ENCODE measurements at regions not wholly inside any gene's neighbourhood (a gene's known extent, or its start where the extent isn't known, plus 50 kb on each side); places are given as distances from the start of the nearest gene placed in this dataset.
"Not testable (repeated sequence)": the region's sequence is repeated elsewhere in the genome, so short reads cannot be mapped to it uniquely, and the experiment has no call there.

DNA sequence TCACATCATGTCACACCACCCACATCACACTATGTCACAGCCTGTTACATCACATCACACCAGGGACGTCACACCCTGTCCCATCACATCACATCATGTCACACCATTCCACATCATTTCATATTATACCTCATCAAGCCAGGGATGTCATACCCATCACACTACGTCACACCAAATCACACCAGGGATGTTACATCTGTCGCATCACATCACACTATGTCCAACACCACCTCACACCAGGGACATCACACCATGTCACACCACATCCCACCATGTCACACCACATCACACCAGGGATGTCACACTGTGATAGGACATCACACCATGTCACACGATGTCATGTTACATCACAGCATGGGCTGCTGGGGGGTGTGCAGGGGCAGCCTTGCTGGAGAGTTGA, 110.6 kb downstream of the TMEM121 start:
- DNase-seq (ENCODE audit: low spot score): no peak

DNA sequence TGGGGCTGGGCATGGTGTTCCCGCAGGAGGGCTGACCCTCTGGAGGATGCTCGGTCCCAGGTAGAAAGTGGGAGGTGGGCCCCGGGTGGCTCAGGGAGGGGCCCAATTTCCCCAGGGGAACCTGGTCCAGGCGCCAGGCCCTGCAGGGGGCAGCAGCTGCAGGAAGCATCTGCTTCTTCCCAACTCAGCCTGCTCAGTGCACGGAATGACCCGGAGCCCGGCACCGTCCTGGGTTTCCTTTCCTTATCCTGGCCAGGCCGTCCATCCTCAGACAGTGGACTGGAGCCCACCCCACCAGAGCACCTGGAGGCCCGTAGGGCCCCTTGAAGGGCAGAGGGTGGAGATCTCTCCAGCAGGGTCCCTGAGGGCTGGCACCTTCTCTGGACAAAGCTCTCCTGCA, 111.0 kb downstream of the TMEM121 start:
- not testable (repeated sequence) for DNase-seq (ENCODE audit: low spot score)

DNA sequence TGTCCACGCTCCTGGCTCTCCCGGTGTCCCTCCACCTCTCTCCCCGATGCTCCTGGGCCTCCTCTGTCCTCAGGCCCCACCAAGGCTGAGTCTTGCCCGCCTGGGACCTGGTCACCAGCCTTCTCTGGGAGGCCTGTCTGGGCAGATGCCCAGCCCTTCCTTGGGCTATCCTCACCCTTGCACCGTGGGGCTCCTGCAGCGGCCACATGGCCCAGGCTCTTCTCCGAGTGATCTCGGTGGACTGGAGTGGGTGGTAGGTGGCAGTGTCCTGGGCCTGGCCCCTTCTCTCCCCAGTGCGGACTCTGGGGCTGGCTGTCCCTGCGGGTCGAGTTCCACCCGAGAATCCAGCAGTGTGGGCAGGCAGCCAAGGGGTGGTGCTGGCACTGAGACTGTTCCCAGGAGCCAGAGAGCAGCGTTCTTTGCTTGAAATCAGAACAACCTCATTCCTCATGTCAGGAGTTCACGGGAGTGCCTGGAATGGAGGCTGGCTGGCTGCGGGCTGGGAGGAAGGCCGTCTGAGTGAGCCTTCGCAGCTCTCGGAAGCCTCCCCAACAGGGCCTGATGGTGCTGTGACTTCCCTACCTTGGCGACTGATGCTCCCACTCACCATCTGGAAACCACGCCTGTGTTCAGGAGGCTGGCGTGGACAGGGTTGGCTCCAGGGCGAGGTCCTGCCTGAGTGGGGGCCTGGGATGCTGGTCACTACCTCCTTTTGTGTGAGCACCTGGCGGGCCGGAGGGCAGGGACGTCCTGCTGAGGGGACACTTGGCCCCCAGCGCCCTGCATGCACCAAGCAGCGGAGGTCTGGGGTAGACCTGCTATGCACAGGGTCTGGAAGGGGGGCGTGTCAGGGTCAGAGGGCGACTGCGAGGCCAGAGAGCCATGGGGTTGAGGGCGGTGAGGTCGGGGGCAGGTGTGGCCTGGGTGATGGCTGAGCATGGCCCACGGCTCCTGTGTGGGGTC, 113.9 kb downstream of the TMEM121 start:
- not testable (repeated sequence) for DNase-seq (ENCODE audit: low spot score)

DNA sequence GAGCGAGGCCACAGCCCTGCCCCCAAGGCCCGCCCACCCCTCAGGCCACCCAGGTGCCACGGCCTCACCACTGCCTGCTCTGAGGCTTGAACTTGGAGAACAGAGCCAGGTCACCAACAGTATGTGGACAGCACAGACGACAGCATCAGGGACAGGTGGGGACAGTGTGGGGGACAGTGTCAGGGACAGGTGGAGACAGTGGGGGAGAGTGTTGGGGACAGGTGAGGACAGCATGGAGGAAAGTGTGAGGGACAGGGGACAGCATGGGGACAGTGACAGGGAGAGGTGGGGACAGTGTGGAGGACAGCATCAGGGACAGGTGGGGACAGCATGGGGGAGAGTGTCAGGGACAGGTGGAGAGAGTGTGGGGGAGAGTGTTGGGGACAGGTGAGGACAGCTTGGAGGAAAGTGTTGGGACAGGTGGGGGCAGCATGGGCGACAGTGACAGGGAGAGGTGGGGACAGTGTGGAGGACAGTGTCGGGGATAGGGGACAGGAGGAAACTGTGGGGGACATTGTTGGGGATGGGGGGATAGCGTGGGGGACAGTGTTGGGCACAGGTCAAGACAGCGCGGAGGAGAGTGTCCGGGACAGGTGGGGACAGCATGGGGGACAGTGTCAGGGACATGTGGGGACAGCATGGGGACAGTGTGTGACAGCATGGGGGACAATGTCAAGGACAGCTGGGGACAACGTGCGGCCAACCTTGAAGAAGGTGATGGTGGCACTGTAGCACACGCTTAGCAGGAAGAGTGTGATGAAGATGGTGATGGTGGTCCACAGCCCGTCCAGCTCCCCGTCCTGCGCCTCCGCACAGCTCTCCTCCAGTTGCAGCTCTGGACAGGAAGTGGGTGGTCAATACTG, 114.9 kb downstream of the TMEM121 start:
- no peak for DNase-seq (ENCODE audit: low spot score)

DNA sequence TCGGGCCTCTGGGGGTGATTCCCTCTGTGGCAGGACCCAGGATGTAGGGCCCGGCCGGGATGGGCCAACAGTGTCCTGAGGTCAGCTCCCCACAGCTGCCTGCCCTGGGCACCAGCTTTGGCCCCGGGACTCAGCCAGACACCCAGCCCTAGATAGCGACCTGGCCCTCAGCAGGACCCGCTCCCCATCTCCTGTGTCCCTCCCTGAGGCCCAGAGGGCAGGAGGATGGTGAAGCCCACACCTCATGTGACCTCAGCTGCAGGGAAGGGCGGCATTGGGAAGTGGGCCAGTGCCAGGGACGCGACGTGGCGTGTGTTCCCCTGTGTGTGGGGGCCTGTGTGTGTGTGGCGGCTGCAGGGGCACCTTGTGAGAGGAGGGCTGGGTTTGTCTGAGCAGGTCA, 115.6 kb downstream of the TMEM121 start:
- DNase-seq (ENCODE audit: low spot score): not testable (repeated sequence)

DNA sequence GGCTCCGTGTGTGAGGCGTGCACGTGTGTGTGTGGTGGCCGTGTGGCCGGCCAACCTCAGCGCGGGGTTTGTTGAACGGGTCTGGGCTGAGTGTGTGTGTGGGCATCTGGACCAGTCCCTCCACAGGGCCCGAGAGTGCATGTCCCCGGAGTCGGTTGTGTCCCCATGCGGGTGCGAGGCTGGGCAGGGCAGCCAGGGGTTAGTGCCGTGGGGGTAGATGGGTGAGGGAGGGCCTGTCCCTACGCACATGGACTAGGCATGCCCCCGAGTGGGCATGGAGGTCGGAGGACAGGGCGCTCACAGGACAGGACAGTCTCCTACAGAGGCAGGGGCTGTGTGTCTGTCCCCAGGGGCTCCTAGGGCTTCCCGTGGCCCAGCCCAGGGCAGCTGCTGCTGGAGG, 116.1 kb downstream of the TMEM121 start:
- DNase-seq (ENCODE audit: low spot score): not testable (repeated sequence)

DNA sequence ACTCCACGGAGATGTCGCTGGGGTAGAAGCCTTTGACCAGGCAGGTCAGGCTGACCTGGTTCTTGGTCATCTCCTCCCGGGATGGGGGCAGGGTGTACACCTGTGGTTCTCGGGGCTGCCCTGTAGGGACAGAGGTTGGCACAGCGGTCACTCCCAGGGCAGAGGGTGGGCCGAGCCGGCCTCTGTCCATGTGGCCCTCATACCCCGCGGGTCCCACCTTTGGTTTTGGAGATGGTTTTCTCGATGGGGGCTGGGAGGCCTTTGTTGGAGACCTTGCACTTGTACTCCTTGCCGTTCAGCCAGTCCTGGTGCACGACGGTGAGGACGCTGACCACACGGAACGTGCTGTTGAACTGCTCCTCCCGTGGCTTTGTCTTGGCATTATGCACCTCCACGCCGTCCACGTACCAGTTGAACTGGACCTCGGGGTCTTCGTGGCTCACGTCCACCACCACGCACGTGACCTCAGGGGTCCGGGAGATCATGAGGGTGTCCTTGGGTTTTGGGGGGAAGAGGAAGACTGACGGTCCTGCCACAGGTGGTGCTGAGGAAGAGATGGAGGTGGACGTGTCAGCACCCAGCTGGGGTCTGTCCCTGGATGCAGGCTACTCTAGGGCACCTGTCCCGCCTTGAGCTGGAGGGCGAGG, 117.1 kb downstream of the TMEM121 start:
- DNase-seq (ENCODE audit: low spot score): not testable (repeated sequence)

DNA sequence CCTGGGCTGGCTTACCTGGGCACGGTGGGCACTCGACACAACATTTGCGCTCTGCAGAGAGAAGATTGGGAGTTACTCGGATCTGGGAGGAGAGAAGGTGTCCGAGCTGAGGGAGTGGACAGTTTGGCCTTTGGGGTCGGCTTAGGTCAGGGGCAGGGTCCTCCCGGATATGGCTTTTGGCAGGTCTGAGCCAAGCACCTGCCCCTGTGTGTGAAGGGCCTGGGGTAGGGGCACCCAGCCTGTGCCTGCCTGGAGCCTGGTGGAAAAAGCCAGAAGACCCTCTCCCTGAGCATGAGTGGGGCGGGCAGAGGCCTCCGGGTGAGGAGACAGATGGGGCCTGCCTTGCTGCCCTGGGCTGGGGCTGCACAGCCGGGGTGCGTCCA, 117.7 kb downstream of the TMEM121 start:
- not testable (repeated sequence) for DNase-seq (ENCODE audit: low spot score)

DNA sequence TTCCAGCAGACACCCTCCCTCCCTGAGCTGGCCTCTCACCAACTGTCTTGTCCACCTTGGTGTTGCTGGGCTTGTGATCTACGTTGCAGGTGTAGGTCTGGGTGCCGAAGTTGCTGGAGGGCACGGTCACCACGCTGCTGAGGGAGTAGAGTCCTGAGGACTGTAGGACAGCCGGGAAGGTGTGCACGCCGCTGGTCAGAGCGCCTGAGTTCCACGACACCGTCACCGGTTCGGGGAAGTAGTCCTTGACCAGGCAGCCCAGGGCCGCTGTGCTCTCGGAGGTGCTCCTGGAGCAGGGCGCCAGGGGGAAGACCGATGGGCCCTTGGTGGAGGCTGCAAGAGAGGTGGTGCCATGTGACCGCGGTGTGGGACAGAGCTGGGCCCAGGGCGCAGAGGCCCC, 118.1 kb downstream of the TMEM121 start:
- not testable (repeated sequence) for DNase-seq (ENCODE audit: low spot score)

DNA sequence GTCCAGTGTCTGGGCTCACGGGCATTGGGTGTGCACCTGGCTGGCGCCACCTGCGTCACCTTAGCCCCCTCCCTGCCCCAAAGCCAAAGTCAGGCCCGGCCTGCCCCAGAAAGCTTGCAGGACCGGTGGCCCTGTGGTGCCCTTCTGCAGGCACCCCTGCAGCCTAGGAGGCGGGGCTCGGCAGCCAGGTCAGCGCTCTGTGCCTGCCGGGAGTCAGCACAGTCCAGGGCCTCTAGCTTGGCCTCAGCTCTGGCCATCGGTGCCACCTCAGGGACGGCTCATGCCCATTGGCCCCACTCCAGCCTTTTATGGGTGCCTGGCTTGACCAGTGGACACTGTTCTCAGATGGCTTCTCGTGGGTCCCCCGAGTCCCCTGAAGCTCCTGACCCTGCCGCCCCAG, 118.5 kb downstream of the TMEM121 start:
- not testable (repeated sequence) for DNase-seq (ENCODE audit: low spot score)

DNA sequence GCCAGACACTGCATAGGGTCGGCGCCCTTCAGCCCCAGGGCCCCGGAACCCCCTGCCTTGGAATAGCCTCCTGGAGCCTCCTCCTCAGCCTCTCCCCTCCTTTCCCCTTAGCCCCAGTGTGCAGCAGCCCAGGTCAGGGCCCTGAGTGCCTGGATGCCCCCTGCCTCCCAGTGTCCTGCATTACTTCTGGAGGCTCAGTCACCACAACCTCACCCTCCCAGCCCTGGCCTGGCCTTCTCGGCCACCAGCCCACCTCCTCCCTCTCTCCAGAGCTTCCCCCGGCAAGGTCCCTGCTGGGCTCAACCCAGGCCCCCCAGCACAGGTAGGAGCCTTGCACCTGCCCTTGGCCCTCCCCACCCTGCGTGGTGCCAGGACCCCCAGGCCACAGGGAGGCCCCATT, 119.0 kb downstream of the TMEM121 start:
- DNase-seq (ENCODE audit: low spot score): not testable (repeated sequence)

DNA sequence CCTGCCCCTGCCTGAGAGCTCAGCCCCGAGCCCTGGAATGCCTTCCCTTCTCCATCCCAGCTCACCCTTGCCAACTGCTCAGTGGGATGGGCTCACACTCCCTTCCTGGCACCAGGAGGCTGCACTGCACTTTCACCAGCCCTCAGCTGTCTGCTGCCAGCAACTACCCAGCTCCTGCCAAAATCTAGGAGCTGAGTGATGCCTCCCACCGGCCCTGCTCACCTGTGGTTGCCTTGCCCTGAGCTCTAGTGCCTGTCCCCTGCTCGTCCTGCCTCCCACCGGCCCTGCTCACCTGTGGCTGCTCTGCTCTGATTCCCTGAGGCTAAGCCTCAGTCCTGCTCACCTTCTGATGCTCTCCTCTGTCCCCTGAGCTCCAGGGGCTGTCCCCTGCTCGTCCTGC, 119.8 kb downstream of the TMEM121 start:
- DNase-seq (ENCODE audit: low spot score): no peak

DNA sequence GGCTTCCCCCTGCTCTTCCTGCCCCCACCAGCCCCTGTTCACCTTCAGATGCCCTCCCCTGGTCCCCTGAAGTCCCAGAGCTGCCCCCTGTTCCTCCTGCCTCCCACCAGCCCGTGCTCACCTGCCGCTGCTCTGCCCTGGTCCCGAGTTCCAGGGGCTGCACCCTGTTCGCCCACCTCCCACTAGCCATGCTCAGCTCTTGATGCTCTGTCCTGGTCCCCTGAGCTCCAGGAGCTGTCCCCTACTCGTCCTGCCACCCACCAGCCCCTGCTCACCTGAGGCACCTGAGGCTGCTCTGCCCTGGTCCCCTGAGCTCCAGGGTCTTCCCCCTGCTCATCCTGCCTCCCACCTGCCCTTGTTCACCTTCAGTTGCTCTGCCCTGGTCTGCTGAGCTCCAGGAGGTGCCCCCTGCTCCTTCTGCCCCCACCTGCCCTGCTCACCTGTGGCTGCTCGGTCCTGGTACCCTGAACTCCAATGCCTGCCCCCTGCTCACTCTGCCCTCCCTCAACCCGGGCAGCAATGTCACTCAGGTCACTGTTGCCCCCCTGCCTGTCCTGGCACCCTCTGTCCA, 120.4 kb downstream of the TMEM121 start:
- not testable (repeated sequence) for DNase-seq (ENCODE audit: low spot score)

DNA sequence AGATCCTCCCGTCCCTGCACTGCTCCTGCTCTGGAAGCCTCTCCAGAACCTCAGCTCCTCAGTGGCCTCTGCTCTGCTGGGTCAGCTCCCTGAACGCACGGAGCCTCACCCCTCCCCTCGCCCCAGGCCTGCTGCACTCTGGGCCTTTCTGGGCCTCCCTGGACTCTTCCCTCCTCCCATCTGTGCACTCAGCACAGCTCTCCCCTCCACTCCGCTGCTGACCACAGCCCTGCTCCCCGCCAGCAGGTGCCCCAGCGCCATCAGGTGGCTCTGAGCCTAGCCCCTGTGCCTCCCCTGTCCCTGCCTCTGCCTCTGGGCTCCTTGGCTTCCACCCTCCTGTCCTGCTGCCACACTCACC, 121.0 kb downstream of the TMEM121 start:
- DNase-seq (ENCODE audit: low spot score): not testable (repeated sequence)

DNA sequence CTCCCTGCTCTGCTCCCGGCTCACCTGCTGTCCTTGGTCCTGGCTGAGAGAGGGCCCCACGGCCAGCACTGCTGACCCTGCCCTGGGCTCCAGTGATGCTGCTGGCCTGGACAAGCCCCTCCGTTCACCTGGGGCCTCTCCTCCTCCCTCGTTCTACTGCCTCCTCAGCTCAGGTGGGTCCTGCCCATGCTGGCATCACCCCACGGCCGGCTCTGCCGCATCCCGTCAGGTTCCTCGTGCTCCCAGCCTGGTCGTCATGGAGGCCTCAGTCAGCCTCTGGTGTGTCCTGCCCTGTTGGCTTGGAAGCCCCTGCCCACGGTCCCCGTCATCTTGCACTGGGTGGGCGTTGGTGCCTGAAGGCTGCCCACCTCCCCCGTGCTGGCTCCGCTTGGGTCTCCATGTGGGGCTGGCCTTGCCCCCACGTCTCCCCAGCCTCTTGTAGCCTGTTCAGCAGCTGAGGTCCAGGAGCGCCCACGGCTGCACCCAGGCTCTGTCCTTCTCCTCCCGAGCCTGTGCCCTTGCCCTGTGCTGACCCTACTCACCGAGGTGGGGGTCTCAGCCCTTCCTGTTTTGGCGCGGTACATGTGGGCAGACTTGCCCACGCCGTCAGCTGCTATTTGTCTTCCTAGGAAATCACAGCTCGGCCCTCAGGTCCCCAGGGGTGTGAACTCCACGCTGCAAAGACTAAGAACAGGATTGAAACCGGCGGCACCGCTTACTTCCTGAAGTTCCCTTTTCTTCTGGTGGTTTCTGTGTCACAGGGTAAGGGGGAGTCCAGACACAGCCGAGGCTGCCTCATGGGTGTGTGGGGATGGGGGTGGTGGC, 121.6 kb downstream of the TMEM121 start:
- no peak for DNase-seq (ENCODE audit: low spot score)

DNA sequence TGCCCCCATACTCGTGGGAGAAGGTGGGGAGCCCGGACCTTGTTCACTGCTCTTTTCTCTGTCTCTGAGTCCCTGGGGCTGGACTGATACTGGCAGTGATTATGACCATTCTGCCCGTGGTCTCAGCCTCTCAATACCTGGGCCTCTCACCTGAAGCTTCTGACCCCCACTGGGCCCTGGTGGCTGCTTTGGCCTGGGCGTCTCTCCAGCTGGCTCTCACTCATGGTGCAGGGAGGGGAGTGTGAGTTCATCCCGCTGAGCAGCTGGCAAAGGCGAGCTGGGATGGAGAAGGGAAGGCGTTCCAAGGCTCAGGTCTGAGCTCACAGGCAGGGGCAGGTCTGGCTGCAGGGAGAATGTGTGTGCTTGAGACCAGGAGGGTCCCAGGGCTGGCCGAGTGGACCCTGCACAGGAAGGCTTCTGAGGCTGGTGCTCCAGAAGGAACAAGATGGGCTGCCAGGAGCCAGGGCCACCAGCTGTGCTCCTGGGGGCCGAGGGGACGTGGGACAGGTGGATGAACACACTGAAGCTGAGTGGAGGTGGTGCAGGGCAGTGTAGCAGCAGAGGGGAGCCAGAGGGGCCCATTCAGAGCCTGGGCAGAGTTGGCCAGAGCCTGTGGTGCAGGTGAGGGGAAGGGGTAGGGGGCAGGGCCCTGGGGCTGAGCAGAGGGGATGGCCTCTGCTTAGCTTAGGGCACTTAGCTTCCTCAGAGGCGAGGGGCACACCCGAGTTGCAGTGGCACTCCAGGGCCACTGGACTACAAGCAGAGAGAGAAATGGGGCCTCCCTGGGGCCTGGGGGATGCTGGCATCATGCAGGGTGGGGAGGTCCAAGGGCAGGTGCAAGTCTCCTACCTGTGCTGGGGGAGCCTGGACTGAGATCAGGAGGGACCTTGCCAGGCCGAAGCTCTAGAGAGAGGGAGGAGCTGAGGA, 122.5 kb downstream of the TMEM121 start:
- DNase-seq (ENCODE audit: low spot score): not testable (repeated sequence)

DNA sequence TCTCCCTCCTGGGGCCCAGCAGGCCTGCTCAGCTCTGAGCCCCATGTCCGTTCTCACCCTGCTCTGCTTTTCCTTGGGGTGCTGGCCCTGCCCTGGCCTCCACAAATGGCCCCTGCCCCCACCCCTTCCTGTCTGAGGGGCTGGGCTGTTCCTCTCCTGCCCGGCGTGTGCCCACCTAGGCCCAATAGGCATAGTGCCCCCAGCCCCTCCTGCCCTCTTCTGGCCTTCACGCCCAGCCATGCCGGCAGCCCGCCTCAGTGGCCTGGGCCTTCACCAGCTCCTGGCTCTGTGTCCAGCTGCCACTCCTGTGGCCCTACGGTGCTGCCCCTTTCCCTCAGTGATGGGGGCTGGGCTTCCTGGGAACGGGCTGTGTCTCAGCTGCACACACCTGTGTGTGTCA, 125.9 kb downstream of the TMEM121 start:
- DNase-seq (ENCODE audit: low spot score): not testable (repeated sequence)

DNA sequence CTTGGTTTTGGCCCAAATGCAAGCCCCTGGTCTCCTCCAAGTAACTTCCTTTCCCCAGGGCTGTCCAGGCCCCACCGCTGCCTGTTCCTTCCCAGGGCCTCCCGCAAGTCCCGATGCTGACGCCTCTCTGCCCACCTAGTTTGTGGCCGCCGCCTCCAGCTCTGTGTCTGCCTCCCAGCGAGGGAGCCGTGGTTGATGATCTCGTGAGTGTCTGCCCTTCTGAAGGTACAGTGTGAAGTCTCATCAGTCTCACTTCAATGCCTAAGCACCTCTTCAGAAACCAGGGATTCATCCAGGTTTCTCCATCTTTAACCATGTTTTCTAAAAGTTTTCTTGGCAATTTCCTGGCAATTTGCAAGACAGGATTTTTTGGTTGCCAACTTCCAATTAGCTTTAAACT, 127.5 kb downstream of the TMEM121 start:
- DNase-seq (ENCODE audit: low spot score): not testable (repeated sequence)

DNA sequence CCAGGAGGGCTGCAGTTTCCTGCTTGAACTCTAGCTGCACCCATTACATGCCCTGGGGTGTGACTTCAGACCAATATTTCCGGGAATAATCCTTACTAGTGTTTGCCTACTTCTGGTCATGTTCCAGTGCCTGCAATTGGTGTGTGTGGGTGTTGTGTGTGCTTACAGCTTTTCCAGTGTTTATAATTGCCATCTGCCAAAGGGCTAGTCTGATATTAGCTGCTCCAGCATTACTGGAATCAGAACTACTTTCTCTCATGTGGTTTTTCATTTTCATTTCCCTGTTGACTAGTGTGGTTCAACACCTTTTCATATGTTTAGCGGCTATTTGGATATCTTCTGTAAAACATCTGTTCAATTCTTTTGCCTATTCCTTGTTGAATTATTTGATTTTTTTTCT, 132.9 kb downstream of the TMEM121 start:
- DNase-seq (ENCODE audit: low spot score): not testable (repeated sequence)

DNA sequence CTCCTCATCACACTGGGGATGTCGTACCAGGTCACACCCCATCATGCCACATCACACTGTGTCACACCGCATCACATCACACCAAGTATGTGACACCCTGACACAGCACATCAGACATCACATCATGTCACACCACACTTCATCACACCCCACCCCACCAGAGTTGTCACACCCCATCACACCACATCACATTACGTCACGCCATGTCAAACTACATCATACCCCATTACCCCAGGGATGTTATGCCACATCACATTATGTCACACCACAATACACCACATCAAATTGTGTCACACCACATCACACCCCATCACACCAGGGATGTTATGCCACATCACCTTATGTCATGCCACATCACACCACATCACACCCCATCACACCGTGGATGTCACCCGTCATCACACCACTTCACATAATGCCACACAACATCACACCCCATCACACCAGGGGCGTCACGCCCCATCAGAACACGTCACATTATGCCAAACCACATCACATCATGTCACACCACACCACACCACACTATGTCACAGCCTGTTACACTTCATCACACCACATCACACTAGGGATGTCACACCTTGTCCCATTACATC, 133.6 kb downstream of the TMEM121 start:
- DNase-seq (ENCODE audit: low spot score): no peak
